ENCODE measurements at regions not wholly inside any gene's neighbourhood (a gene's known extent, or its start where the extent isn't known, plus 50 kb on each side); places are given as distances from the start of the nearest gene placed in this dataset.

- 69 to 72% methylated on average over 6 of the region's 6 CpGs for WGBS, 2 experiments
- H3K36me3 ChIP-seq (ENCODE audit: control insufficient read depth, insufficient read depth, low read length), result no peaks in the 10 kb centered on the region
These were observed 407.7 kb upstream of the EEF2KMT start for GRCh38 chr16:5505091-5505887.

GRCh38 chr16:5504064-5504781, 406.6 kb upstream of the EEF2KMT start:
- Histone ChIP-seq H3K4me1 (ENCODE audit: control insufficient read depth, insufficient read depth, low read length) (no peaks in the 10 kb centered on the region), H3K4me3 (ENCODE audit: insufficient read depth, low read depth, low read length) (no peak overlapping the region), H3K9me3 (ENCODE audit: control insufficient read depth, low read length) (no peaks in the 10 kb centered on the region), H3K36me3 (ENCODE audit: control insufficient read depth, insufficient read depth, low read length) (no peaks in the 10 kb centered on the region), H3K27ac (ENCODE audit: insufficient read depth, low read depth, low read length, poor library complexity, severe bottlenecking) (no peak overlapping the region), H3K27me3 (ENCODE audit: control insufficient read depth, insufficient read depth, low read length, poor library complexity, severe bottlenecking) (no peaks in the 10 kb centered on the region)
- 93% methylated on average over 13 of the region's 13 CpGs for WGBS, 2 experiments

More at GRCh38 chr16:5505091-5505887, 407.7 kb upstream of the EEF2KMT start:
- H3K4me3 ChIP-seq (ENCODE audit: insufficient read depth, low read depth, low read length), result no peak overlapping the region
- H3K27me3 ChIP-seq (ENCODE audit: control insufficient read depth, insufficient read depth, low read length, poor library complexity, severe bottlenecking), result no peaks in the 10 kb centered on the region
- H3K4me1 ChIP-seq (ENCODE audit: control insufficient read depth, insufficient read depth, low read length), result peaks cover 2% of the 10 kb centered on the region
- H3K9me3 ChIP-seq (ENCODE audit: control insufficient read depth, low read length), result no peaks in the 10 kb centered on the region
- no peak overlapping the region for H3K27ac ChIP-seq (ENCODE audit: insufficient read depth, low read depth, low read length, poor library complexity, severe bottlenecking)

- WGBS, 2 experiments, result 96 to 98% methylated on average over 6 of the region's 6 CpGs
These were observed 405.3 kb upstream of the EEF2KMT start for GRCh38 chr16:5502944-5503343.

GRCh38 chr16:5502467-5502869, 404.9 kb upstream of the EEF2KMT start:
- Histone ChIP-seq H3K36me3 (ENCODE audit: control insufficient read depth, insufficient read depth, low read length) (no peaks in the 10 kb centered on the region), H3K27ac (ENCODE audit: insufficient read depth, low read depth, low read length, poor library complexity, severe bottlenecking) (no peak overlapping the region), H3K9me3 (ENCODE audit: control insufficient read depth, low read length) (no peaks in the 10 kb centered on the region), H3K4me1 (ENCODE audit: control insufficient read depth, insufficient read depth, low read length) (no peaks in the 10 kb centered on the region), H3K4me3 (ENCODE audit: insufficient read depth, low read depth, low read length) (no peak overlapping the region), H3K27me3 (ENCODE audit: control insufficient read depth, insufficient read depth, low read length, poor library complexity, severe bottlenecking) (no peaks in the 10 kb centered on the region)
- 67 to 69% methylated on average over 7 of the region's 7 CpGs for WGBS, 2 experiments

More at GRCh38 chr16:5502944-5503343, 405.3 kb upstream of the EEF2KMT start:
- Histone ChIP-seq H3K9me3 (ENCODE audit: control insufficient read depth, low read length) (no peaks in the 10 kb centered on the region), H3K36me3 (ENCODE audit: control insufficient read depth, insufficient read depth, low read length) (no peaks in the 10 kb centered on the region), H3K4me1 (ENCODE audit: control insufficient read depth, insufficient read depth, low read length) (no peaks in the 10 kb centered on the region), H3K27me3 (ENCODE audit: control insufficient read depth, insufficient read depth, low read length, poor library complexity, severe bottlenecking) (no peaks in the 10 kb centered on the region), H3K27ac (ENCODE audit: insufficient read depth, low read depth, low read length, poor library complexity, severe bottlenecking) (no peak overlapping the region), H3K4me3 (ENCODE audit: insufficient read depth, low read depth, low read length) (no peak overlapping the region)

GRCh38 chr16:5500526-5500925, 402.9 kb upstream of the EEF2KMT start:
- no peaks in the 10 kb centered on the region for H3K27me3 ChIP-seq (ENCODE audit: control insufficient read depth, insufficient read depth, low read length, poor library complexity, severe bottlenecking)

GRCh38 chr16:5498562-5498961, 401.0 kb upstream of the EEF2KMT start:
- 92 to 96% methylated on average over 2 of the region's 2 CpGs for WGBS, 2 experiments
- no peaks in the 10 kb centered on the region for H3K27me3 ChIP-seq (ENCODE audit: control insufficient read depth, insufficient read depth, low read length, poor library complexity, severe bottlenecking)
- H3K36me3 ChIP-seq (ENCODE audit: control insufficient read depth, insufficient read depth, low read length), result no peaks in the 10 kb centered on the region
- no peak overlapping the region for H3K27ac ChIP-seq (ENCODE audit: insufficient read depth, low read depth, low read length, poor library complexity, severe bottlenecking)
- no peaks in the 10 kb centered on the region for H3K4me1 ChIP-seq (ENCODE audit: control insufficient read depth, insufficient read depth, low read length)
- H3K9me3 ChIP-seq (ENCODE audit: control insufficient read depth, low read length), result no peaks in the 10 kb centered on the region
- H3K4me3 ChIP-seq (ENCODE audit: insufficient read depth, low read depth, low read length), result no peak overlapping the region

More at GRCh38 chr16:5500526-5500925, 402.9 kb upstream of the EEF2KMT start:
- Histone ChIP-seq H3K27ac (ENCODE audit: insufficient read depth, low read depth, low read length, poor library complexity, severe bottlenecking) (no peak overlapping the region), H3K9me3 (ENCODE audit: control insufficient read depth, low read length) (no peaks in the 10 kb centered on the region), H3K4me3 (ENCODE audit: insufficient read depth, low read depth, low read length) (no peak overlapping the region), H3K4me1 (ENCODE audit: control insufficient read depth, insufficient read depth, low read length) (no peaks in the 10 kb centered on the region), H3K36me3 (ENCODE audit: control insufficient read depth, insufficient read depth, low read length) (no peaks in the 10 kb centered on the region)
- WGBS, 2 experiments, result 89 to 96% methylated on average over 3 of the region's 3 CpGs

GRCh38 chr16:5496013-5496412, 398.4 kb upstream of the EEF2KMT start:
- Histone ChIP-seq H3K9me3 (ENCODE audit: control insufficient read depth, low read length) (no peaks in the 10 kb centered on the region), H3K4me3 (ENCODE audit: insufficient read depth, low read depth, low read length) (no peak overlapping the region), H3K4me1 (ENCODE audit: control insufficient read depth, insufficient read depth, low read length) (no peaks in the 10 kb centered on the region), H3K27ac (ENCODE audit: insufficient read depth, low read depth, low read length, poor library complexity, severe bottlenecking) (no peak overlapping the region), H3K36me3 (ENCODE audit: control insufficient read depth, insufficient read depth, low read length) (no peaks in the 10 kb centered on the region), H3K27me3 (ENCODE audit: control insufficient read depth, insufficient read depth, low read length, poor library complexity, severe bottlenecking) (no peaks in the 10 kb centered on the region)
- WGBS, 2 experiments, result 94 to 95% methylated on average over 6 of the region's 6 CpGs

- 22 to 25% methylated on average over 15 to 18 of the region's 18 CpGs for WGBS, 2 experiments
- Histone ChIP-seq H3K27me3 (ENCODE audit: control insufficient read depth, insufficient read depth, low read length, poor library complexity, severe bottlenecking) (no peaks in the 10 kb centered on the region), H3K27ac (ENCODE audit: insufficient read depth, low read depth, low read length, poor library complexity, severe bottlenecking) (no peak overlapping the region)
These were observed 392.9 kb upstream of the EEF2KMT start for GRCh38 chr16:5490499-5490898.

GRCh38 chr16:5488581-5488980, 391.0 kb upstream of the EEF2KMT start:
- H3K4me3 ChIP-seq (ENCODE audit: insufficient read depth, low read depth, low read length), result no peak overlapping the region
- 31 to 32% methylated on average over 3 of the region's 3 CpGs for WGBS, 2 experiments
- H3K9me3 ChIP-seq (ENCODE audit: control insufficient read depth, low read length), result no peaks in the 10 kb centered on the region
- no peaks in the 10 kb centered on the region for H3K36me3 ChIP-seq (ENCODE audit: control insufficient read depth, insufficient read depth, low read length)
- no peaks in the 10 kb centered on the region for H3K27me3 ChIP-seq (ENCODE audit: control insufficient read depth, insufficient read depth, low read length, poor library complexity, severe bottlenecking)
- H3K27ac ChIP-seq (ENCODE audit: insufficient read depth, low read depth, low read length, poor library complexity, severe bottlenecking), result no peak overlapping the region
- H3K4me1 ChIP-seq (ENCODE audit: control insufficient read depth, insufficient read depth, low read length), result no peaks in the 10 kb centered on the region

More at GRCh38 chr16:5490499-5490898, 392.9 kb upstream of the EEF2KMT start:
- no peak overlapping the region for H3K4me3 ChIP-seq (ENCODE audit: insufficient read depth, low read depth, low read length)
- H3K4me1 ChIP-seq (ENCODE audit: control insufficient read depth, insufficient read depth, low read length), result no peaks in the 10 kb centered on the region
- H3K36me3 ChIP-seq (ENCODE audit: control insufficient read depth, insufficient read depth, low read length), result no peaks in the 10 kb centered on the region
- no peaks in the 10 kb centered on the region for H3K9me3 ChIP-seq (ENCODE audit: control insufficient read depth, low read length)

GRCh38 chr16:5487728-5488127, 390.1 kb upstream of the EEF2KMT start:
- H3K9me3 ChIP-seq (ENCODE audit: control insufficient read depth, low read length), result no peaks in the 10 kb centered on the region

More at GRCh38 chr16:5487728-5488127, 390.1 kb upstream of the EEF2KMT start:
- Histone ChIP-seq H3K27me3 (ENCODE audit: control insufficient read depth, insufficient read depth, low read length, poor library complexity, severe bottlenecking) (no peaks in the 10 kb centered on the region), H3K4me3 (ENCODE audit: insufficient read depth, low read depth, low read length) (no peak overlapping the region), H3K36me3 (ENCODE audit: control insufficient read depth, insufficient read depth, low read length) (no peaks in the 10 kb centered on the region), H3K27ac (ENCODE audit: insufficient read depth, low read depth, low read length, poor library complexity, severe bottlenecking) (no peak overlapping the region), H3K4me1 (ENCODE audit: control insufficient read depth, insufficient read depth, low read length) (no peaks in the 10 kb centered on the region)
- WGBS, 2 experiments, result 92 to 93% methylated on average over 2 of the region's 2 CpGs
